ENCODE measurements at regions not wholly inside any gene's neighbourhood (a gene's known extent, or its start where the extent isn't known, plus 50 kb on each side); places are given as distances from the start of the nearest gene placed in this dataset.

- TF ChIP-seq CTCF (IDR thresholded peaks at IDR 0.05) (no peak), POLR2A (IDR thresholded peaks at IDR 0.05) (no peak)
Observed at GRCh38 chr10:106000721-106001120, 1163.8 kb downstream of the SORCS1 start.
